ENCODE measurements at regions not wholly inside any gene's neighbourhood (a gene's known extent, or its start where the extent isn't known, plus 50 kb on each side); places are given as distances from the start of the nearest gene placed in this dataset.

DNA sequence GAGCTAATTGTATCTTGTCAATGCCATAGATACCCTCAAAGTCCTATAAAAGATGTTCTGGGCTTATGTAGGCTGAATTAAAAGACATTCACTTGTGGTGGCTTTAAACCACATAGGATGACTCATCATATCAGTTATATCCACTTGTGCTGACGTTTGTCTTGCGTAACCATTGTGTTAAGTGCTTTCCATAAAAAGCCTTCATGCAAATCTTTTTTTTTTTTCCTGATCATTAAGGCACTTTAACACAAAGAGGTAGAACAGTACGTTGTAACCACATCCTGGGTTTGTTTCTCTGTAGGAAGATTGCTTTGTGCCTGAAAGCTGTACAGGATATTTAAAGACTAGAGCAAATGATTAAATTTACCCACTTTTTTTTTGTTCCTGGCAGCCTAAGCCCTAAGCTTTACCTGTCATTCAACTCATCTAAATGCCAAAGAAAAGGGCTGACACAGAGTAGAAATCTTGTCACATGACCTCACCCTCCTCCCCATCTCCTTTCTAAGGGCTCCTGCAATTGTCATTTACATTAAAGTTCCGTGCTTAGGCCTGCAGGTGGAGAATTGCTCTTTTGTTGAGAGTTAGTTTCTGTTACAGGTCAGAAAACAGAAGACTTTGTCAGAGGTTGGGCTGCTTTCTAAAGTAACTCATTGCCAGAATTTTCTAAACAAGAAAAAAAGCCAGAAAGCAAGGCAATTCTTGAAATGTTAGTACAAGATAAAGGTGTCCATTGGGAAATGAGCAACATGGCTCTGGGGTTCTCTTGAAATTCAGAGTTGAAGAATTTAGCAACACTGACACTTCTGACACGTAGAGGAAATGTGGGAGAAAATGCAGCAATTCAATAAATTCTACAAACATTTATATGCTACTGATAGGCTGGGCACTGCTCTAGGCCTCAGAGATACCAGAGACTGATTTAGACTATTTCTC lies 555.6 kb downstream of the PPARGC1A start:
- DNase-seq = peak in 2 of 3 donors; percentile 11 to 76

DNA sequence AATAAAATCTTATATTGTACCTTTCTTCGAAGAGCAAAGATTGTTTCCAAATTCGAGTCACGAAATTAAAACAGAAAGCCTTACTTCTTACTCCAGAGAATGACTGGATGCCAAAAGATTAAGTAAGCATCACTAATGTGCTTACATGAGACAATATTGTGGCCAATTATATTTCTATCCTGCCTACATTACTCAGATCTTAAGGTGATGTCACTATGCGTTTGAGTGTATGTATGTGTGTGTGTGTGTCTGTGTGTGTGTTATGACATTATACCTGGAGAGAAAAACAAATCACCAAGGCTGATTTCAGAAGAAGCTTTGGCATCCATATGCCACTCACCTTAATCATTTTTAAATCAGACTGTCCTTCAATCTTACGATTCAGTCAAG lies 556.3 kb downstream of the PPARGC1A start:
- peak in 1 of 3 donors; percentile 17 for DNase-seq

DNA sequence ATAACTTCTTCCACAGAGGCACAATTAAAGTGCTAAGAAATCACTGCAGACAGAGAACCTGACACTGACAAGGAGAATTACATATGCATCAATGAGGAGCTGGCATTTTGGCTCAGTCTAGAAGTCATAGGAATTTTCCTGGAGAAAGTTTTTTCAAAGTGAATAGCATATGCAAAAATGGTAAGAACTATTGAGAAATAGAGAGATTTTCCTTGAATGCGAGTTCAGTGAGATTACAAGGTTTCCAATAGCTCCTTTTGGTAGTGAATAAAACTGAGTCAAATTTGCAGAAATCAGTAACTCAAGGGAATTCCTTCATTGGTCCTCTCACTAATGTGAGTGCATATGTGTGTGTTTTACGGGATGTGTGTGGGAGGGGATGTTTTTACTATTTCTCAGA lies 557.5 kb downstream of the PPARGC1A start:
- no peak for DNase-seq

DNA sequence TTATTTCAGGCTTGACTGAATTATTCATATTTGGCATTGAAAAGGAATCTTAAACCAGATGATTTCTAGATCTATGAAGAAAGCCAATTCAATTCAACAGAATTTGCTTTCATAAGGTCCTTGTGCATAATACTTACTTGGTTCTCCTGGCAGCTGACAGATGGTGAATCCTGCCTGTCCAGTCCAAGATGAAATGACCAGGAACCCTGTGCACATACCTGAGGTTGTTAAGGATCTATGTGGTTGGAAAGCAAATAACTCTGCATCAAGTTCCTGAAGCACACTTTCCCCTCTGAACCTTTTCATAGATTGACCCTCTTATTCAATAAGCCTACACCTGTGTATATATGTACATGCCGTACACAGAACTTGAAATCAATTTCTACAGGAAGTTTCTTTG lies 562.7 kb downstream of the PPARGC1A start:
- no peak for DNase-seq

DNA sequence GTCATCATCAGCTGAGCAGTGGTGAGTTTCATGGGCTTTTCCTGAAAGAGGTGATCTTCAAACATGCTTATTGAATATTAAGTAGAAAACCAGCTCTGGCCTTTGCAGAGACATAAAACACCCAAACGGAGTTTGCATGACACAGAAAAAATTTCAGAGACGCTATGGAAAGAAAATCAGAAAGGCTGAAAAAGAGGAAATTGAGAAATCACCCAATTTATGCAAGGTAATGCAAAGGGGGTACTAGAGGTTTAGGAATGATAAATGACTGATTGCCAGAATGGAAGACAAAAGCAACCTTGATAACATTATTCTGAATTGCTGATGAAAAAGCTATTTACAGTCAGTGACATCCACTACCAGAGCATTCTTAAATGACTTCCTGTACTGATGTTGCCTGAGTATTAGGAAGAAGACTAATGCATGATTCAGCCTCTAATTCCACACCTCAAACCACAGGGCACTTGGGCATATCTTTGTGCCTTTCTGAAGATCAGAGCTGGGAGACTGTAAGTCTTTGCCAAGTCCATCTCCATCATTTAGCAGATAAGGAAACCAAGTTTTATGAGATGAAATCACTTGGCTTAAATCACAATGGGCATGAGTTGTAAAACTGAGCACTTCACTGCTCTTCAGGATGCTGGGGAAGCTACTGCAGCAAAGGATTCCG lies 565.7 kb downstream of the PPARGC1A start:
- DNase-seq = no peak

DNA sequence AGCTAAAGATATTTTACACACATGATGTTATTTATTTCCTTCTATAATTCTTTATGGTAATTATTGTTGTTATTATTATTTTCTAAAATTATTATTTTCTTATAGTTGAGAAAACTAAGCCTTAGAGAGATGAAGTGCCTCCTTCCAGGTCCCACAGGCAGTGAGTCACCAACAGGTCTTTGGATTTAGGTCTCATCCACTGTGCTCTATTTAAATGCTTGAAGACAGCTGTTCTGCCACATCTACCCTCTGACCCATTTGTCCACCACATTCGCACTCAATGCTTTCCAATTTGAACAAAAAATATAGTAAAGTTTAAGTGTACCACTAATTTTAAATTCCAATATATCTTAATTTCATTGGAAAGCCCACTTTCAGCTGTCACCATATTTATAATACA lies 566.4 kb downstream of the PPARGC1A start:
- DNase-seq = no peak

DNA sequence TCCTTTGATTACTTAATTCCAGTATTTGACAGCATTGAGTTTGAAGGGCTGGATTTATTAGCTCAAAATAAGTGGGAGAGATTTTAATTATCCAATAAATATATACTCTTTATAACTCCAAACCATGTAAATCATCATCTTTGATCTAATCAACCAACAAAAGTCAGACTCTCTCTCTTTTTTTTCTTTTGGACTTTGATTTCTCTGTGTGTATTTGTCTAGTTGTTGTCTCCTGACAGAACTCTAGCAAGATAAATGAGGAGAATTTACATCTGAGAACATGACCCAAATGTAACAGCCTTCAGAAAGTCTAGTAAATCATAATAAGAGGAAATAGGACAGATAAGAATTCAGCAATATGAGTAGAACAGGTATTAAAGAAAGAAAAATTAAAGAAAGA lies 567.1 kb downstream of the PPARGC1A start:
- no peak for DNase-seq

DNA sequence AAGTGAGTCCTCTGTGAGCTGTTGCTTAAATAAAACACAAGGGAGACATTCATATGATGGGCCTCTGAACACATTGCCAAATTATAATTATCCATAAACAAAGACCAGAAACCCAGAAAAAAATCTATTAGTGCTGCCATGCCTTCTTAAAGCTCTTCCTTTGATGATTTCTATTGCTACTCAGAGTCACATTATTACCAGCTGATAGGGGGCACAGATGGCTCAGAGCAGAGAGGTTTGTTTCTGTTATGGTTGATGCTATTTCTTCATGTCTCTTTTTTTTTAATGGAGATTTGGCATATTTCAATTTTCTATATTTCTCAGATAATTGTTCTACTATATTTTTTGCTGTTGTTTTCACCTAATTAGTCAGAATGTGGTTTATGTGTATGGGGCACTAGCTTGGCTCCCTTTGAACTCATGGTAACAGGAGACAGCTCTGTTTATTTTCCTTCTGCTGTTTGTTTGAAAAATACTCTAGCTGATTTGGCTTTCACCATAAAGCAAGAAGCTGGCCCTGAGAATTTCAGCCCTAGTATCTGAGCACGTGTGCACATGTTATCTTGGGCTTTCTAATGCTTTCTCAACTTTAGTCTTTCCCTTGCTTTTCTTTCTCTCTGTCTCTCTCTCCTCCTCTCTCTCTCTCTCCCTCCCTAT lies 568.8 kb downstream of the PPARGC1A start:
- peak in 1 of 3 donors; percentile 8 for DNase-seq

DNA sequence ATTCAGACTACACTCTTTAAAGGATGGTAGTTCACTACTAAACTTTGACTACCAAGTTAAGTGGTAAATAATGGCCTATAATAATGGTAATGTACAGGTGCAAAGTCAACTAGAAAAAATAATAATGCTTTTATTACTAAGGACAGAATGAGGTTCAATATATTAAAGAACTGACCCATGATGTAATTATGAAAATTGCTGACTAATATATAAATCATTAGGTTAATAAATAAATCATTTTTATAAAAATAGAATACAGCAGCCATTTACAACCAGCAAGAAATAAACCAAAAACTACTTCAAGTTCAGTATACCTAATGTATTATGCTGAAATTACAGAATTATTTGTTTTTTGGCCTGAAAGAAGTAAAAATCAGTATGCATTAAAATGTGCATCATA lies 577.2 kb downstream of the PPARGC1A start:
- no peak for DNase-seq

DNA sequence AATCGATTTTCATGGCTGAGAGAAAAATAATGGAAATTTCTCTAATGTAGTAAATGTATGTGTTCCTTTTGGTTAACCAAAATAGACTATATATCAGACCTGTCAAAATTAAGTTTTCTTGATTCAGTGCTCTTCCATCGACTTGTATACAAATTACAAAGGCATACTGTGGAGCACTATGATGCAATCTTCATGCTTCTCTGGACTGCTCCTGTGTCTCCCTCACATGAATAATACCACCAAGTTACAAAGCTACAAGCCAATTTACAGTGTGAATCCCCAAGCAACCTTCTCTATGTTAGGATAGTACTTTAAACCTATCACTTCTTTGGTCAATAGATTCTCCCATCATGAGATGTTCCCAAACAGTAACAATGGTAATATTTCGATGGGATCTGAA lies 577.9 kb downstream of the PPARGC1A start:
- no peak for DNase-seq

DNA sequence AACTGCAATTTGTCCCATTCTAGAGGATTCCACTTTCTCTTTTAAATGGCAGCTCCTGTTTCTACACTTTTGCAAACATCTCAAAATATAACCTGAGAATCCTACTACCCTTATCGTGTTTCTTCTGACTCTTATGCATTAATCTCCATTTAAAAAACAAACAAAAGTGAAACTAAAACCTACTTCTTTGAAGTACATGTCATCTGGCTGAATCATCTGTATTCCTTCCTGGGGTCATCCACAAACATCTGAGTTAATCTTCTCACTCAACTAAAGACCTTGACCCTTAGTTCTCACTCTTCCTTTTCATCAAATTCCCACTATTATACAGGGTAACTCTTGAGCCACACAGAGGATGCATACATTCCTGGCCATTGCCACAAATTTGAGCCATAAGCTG lies 584.8 kb downstream of the PPARGC1A start:
- DNase-seq = no peak

DNA sequence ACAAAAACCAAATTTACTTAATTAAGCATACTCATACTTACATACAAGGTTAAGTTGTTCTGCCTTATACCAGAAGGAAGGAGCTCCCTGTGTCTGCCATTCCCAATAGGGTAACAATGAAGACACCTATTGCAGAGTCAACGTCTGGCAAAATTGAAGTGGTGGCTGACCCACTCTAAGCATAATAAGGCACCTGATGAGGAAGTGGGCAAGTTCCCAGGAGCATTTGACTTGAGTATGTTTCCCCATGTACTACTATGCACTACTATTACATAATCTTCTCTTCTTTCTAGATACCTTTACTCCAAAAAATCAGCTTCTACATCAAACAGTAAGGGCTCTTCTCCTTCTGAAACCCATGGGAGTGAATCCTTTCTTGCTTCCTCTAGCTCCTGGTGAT lies 591.5 kb downstream of the PPARGC1A start:
- no peak for DNase-seq

DNA sequence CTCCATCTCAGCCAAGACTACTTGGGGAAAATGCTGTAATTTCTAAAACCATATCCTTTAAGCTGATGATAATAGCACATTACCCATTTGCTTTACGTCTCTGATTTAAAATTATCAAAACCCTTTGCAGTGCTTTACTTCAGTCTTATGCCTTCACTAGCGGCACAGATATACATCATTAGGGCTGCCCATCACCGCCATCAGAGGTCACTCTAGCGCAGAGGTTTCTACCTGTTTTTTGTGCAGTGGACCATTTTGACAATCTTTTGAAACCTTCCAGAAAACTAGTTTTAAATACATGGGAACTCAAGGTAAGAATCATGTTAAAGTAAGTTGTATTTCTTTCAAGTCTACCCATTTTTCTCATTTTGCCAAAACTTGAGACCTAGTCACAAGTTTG lies 592.5 kb downstream of the PPARGC1A start:
- no peak for DNase-seq

DNA sequence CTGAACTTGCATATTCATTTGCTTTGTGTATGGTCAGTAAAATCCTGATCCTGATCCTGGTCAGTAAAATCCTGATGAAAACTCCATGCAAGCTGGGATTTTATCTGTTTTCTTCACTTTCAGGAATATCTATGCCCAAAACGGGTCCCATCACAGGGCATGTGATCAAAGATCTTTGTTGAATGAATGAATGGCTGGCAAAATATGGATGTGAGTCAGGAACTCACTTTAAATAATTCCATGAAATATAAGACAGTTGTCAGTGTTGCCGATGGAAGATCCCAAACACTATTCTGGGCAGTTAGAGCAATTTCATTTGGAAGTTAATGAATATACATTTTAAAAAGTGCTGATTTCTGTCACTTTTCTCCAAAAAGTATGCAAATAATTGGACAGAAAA lies 598.4 kb downstream of the GBA3 start:
- no peak for DNase-seq

DNA sequence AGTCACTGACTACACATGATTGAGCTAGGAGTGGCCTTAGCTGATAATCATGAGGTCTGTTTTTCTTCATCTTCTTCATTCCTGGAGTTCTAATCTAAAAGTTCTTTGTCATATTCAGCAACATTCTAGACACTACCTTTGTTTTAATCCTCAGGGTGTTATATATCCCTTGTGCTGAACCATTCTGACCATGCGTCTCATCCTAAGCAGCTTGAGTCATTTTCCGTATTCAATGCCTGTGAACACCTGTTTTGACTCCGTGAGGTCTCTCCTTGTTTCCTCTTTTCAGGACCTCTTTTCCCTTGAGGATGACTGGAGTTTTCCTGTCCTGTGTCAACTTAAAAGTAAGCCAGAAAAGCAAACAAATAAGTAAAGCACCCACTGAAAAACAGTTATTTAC lies 597.9 kb downstream of the GBA3 start:
- no peak for DNase-seq

DNA sequence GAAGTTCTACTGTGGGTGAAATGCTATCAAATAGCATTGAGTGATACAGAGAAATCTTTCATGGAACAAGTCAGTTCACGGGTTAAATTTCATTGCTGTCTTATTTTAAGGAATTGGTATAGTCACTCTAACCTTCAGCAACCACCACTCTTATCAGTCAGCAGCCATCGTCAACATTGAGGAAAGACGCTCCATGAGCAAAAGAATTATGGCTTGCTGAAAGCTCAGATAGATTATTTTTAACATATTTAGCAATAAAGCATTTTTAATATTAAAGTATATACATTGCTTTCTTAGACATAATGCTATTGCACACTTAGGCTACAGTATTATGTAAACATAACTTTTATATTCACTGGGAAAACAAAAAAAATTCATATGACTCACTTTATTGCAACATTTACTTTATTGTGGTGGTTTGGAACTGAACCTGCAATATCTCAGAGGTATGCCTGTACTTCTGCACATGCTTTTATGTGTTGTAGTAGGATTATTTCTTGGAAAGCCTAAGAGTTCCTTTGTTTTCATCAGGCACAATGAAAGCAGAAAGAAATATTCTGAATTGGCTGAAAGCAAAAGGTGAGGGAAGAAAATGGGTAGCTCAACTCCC lies 586.7 kb downstream of the GBA3 start:
- DNase-seq = no peak

DNA sequence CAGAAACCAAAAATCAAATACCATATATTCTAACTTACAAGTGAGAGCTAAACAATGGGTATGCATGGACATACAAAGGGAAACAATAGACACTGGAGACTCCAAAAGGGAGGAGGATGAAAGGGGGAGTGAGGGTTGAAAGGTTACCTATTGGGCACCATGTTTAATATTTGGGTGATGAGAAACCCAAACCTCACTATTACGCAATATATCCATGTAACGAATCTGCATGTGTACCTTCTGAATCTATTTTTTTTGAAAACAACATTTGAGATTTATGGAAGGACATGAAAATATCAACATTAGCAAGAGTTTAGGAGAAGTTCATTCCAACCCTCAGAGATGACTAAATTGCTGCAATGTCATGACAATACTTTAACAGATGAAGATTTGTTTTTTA lies 586.1 kb downstream of the GBA3 start:
- no peak for DNase-seq

DNA sequence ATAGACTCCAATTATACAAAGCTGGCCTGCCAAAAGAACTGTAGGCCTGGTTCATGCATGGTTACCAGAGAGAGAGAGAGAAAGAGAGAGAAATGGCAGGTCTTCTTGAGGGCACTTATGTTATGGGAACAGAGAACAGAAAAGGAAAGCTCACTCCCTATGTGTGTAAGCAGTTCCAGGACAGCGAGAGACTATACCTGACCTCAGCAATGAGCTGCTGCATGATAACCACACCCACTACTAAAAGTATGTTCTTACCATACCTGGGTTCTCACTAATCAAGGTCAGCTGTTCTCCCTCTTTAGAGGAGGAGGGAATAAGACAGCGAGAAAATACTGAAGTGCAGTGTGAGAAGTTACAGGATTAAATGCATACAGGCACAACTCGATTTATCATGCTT lies 583.3 kb downstream of the GBA3 start:
- DNase-seq = no peak

DNA sequence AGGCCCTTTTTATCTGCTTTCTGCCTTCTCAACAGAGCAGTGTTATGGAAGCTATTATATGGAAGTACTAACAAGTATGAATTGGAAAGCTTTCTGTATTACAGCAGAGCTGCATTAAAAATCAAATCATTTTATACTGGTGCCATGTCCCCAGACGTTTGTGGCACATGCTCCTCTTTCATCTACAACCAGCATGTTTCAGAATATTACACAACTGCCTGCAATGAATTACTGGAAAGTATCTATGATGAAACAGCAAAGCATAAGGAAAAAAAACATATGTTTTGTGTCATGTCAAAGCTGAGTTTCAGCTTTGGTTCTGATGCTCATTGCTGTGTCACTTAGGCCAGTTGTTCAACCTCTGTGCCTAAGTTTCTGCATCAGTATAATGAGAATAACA lies 576.8 kb downstream of the GBA3 start:
- DNase-seq = no peak

DNA sequence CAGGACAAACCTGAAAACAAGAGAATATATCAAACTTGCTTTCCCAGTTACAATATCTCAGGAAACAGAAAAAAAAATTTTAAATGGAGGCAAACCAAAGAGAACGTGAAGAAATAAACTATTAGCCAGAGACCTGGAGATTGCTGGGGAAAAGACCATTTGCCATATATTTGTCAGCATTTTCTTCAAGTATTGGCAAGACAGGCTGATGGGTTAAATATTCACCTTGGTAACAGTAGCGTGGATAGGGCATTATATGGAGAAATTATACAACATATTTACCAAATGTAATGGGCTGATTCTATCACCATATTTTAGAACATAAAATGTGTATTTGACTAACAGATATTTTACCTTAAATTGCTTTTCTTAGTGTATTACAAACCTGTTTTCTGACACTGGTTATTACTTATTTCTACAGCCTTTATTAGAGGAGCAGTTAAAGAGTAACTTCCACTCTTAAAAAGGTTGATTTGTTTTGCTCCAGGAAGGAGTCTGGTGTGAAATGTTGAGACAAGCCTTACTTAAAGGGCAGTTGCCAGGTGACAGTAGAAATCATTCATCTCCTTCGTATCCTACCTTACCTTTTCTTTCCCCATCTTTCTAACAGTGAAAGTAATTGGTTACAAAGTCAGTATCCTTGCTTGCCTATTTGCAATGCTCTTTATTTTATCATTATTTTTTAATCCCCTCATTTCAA lies 575.5 kb downstream of the GBA3 start:
- no peak for DNase-seq

DNA sequence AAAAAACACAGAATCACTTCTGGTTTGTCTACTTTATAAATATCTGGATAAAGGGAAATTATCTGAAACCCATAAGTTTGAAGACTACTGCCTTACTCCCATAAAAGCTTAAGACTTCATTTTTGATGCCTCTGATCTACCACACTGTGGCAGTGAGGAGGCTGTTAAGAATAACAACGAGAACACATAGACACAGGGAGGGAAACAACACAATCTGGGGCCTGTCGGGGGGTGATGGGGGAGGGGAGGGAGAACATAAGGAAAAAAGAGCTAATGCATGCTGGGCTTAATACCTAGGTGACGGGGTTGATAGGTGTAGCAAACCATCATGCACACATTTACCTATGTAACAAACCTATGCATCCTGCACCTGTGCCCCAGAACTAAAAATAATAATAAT lies 573.7 kb downstream of the GBA3 start:
- DNase-seq = no peak

DNA sequence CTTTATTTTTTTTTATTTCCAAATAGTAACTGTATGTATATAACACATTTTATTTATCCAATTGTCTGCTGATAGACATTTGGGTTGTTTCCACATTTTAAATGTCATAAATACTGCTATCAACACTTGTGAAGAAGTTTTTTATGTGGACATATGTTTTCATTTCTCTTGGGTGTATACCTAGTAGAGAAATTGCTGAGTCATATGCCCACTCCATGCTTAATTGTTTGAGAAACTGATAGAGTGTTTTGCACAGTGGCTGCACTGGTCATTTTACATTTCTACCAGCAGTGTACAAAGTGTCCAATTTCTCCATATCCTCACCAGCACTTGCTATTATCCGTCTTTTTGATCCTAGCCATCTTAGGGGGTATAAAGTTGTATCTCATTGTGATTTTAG lies 567.8 kb downstream of the GBA3 start:
- no peak for DNase-seq
